GM21786 (cell line): ENCODE measurements at regions not wholly inside any gene's neighbourhood (a gene's known extent, or its start where the extent isn't known, plus 50 kb on each side); places are given as distances from the start of the nearest gene placed in this dataset.

Source experiments
- ATAC-seq: cut with Tn5 transposase; IDR thresholded peaks from one replicate; pipeline ENCODE4 v1.9.1; 2021; ENCODE audit not compliant: unreplicated experiment

GRCh38 chr18:4653418-4653817 is 198.3 kb upstream of the DLGAP1 start:
- ATAC-seq, result no peak

GRCh38 chr18:4641771-4642368 is 186.8 kb upstream of the DLGAP1 start:
- no peak for ATAC-seq

GRCh38 chr18:4640349-4641012 is 185.4 kb upstream of the DLGAP1 start:
- ATAC-seq, result no peak

GRCh38 chr18:4639628-4640310 is 184.7 kb upstream of the DLGAP1 start:
- peak; percentile 92 for ATAC-seq

- no peak for ATAC-seq
These were observed 183.6 kb upstream of the DLGAP1 start for GRCh38 chr18:4638680-4639079.

- no peak for ATAC-seq
These were observed 182.8 kb upstream of the DLGAP1 start for GRCh38 chr18:4637876-4638275.

- no peak for ATAC-seq
These were observed 181.9 kb upstream of the DLGAP1 start for GRCh38 chr18:4636967-4637366.

GRCh38 chr18:4631239-4631638 is 176.1 kb upstream of the DLGAP1 start:
- ATAC-seq, result no peak

GRCh38 chr18:4605212-4605611 is 150.1 kb upstream of the DLGAP1 start:
- no peak for ATAC-seq

- ATAC-seq, result no peak
These were observed 148.8 kb upstream of the DLGAP1 start for GRCh38 chr18:4603955-4604354.

GRCh38 chr18:4599312-4599711 is 144.2 kb upstream of the DLGAP1 start:
- ATAC-seq, result no peak

GRCh38 chr18:4597301-4597700 is 142.2 kb upstream of the DLGAP1 start:
- ATAC-seq, result no peak

- ATAC-seq, result no peak
These were observed 138.8 kb upstream of the DLGAP1 start for GRCh38 chr18:4593895-4594294.

- ATAC-seq, result no peak
These were observed 138.4 kb upstream of the DLGAP1 start for GRCh38 chr18:4593459-4593858.

- ATAC-seq, result no peak
These were observed 134.1 kb upstream of the DLGAP1 start for GRCh38 chr18:4589056-4589800.

GRCh38 chr18:4587204-4587603 is 132.1 kb upstream of the DLGAP1 start:
- ATAC-seq, result no peak

GRCh38 chr18:4586731-4587130 is 131.6 kb upstream of the DLGAP1 start:
- no peak for ATAC-seq

- no peak for ATAC-seq
These were observed 127.6 kb upstream of the DLGAP1 start for GRCh38 chr18:4582431-4583335.

GRCh38 chr18:4581966-4582365 is 126.9 kb upstream of the DLGAP1 start:
- no peak for ATAC-seq

GRCh38 chr18:4578449-4578848 is 123.3 kb upstream of the DLGAP1 start:
- ATAC-seq, result no peak

GRCh38 chr18:4573735-4574134 is 118.6 kb upstream of the DLGAP1 start:
- ATAC-seq, result no peak
